RPMI7951 (cell line): ENCODE measurements at regions not wholly inside any gene's neighbourhood (a gene's known extent, or its start where the extent isn't known, plus 50 kb on each side); places are given as distances from the start of the nearest gene placed in this dataset.
"Not testable (repeated sequence)": the region's sequence is repeated elsewhere in the genome, so short reads cannot be mapped to it uniquely, and the experiment has no call there.

Experiments
- DNase-seq: peaks from one replicate; pipeline ENCODE4 v3.0.0-alpha.2; 2012; ENCODE audit warnings: low read depth

DNA sequence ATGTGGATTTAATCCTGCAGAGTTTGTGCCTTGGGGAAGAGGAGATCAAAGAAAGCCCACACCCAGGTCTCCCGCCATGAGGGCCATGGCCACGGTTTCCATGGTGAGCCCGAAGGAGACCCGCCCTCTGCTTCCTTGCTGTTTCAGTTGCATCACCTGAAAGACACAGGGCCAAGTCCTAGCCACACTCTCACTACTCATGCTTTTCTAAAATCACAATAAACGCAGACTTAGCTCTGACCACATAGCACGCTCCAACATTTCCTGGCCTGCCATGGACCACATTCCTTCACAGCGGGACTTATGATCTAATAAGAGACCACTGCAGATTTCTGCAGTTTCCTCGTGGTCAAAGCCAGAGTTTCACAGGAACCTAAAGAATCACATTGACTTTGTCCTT, 426.0 kb upstream of the NR3C2 start:
- DNase-seq: no peak

DNA sequence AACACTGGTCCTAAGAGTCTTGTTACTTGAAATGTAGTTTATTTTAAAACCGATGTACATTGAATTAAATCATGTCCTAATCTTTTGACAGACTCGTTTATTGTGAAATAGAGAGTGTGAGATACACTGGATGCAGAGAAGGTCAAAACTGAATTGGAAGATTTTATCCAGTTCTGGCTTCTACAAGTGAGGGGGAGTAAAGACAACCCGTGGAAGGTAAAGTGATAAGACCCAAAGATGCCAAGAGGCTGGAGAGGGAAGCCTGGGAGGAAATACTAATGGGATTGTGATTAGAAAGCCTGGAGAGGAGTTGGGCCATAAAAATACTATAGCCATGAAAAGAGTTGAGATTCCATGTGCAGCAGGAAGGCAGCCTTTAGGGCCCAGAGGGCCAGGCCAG, 424.5 kb upstream of the NR3C2 start:
- no peak for DNase-seq

GRCh38 chr4:148857973-148858534, 415.8 kb upstream of the NR3C2 start:
- no peak for DNase-seq

DNA sequence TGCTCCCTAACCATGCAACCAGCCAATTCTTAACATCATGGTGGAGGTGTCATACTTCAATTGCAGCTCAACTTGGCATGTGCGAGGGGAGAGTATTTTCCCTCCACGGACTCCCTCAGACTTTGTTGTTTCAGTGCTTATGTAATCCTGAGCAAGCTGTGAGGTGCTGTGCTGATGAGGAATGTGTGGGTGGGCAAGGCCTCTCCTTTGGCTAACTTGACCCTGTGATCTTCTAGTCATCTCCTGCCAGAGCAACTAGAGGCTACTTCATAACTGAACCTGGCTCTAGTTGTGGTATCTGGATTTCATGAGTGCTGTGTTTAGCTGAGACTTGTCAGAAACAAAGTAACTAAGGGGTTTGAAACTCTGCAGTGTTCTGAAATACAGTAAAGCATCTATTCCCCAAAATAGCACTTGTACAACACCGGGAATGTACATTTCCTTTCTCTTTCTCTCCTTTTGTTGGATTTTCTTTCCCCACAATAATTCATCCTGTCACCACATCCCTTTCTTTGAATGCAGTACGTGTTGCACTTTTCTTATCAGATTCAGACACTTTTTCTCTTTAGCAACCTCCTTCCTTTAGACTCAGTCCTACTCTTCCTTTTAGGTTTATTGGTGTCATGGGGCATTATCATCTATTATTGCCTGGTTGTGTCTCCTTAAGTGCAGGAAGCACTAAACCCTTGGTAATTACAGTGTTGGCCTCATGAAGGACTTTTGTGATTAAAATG, 415.2 kb upstream of the NR3C2 start:
- no peak for DNase-seq

GRCh38 chr4:148854203-148854602, 412.0 kb upstream of the NR3C2 start:
- no peak for DNase-seq

DNA sequence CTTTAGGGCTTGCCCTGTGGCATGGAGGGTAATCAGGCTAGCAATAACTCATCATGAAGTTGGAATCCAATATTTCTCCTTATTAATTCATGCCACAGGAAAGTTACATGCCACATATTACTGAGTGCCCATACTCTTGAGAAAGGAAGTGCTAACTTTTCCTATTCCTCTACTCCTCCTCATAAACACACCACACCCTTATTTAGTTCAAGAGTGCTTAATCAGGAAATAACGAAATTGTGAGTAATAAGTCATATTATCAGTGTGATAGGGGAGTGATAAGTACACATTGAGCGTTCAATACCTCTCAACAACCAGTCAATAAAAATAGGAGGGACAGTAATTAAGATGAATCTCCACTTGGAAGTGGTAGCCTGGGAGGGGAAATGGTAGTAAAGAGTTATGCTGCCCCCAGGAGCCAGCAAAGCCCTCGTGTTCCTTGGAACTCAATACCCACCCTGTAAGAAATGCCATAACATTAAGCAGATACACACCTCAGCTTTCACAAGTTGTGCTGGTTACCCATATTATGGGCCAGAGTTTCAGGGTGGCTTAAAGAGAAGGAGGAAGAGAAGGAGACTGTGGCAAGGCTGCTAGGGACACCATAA, 410.0 kb upstream of the NR3C2 start:
- no peak for DNase-seq

- DNase-seq: no peak
Observed at GRCh38 chr4:148850257-148850995, 408.2 kb upstream of the NR3C2 start.

GRCh38 chr4:148849581-148849980, 407.4 kb upstream of the NR3C2 start:
- DNase-seq: no peak

- DNase-seq: no peak
Observed at GRCh38 chr4:148847544-148848255, 405.5 kb upstream of the NR3C2 start.

GRCh38 chr4:148845609-148846008, 403.4 kb upstream of the NR3C2 start:
- DNase-seq: no peak

GRCh38 chr4:148843625-148844024, 401.4 kb upstream of the NR3C2 start:
- DNase-seq: no peak

- DNase-seq: no peak
Observed at GRCh38 chr4:148842843-148843242, 400.6 kb upstream of the NR3C2 start.

- DNase-seq: not testable (repeated sequence)
Observed at GRCh38 chr4:148837571-148837970, 395.4 kb upstream of the NR3C2 start.

DNA sequence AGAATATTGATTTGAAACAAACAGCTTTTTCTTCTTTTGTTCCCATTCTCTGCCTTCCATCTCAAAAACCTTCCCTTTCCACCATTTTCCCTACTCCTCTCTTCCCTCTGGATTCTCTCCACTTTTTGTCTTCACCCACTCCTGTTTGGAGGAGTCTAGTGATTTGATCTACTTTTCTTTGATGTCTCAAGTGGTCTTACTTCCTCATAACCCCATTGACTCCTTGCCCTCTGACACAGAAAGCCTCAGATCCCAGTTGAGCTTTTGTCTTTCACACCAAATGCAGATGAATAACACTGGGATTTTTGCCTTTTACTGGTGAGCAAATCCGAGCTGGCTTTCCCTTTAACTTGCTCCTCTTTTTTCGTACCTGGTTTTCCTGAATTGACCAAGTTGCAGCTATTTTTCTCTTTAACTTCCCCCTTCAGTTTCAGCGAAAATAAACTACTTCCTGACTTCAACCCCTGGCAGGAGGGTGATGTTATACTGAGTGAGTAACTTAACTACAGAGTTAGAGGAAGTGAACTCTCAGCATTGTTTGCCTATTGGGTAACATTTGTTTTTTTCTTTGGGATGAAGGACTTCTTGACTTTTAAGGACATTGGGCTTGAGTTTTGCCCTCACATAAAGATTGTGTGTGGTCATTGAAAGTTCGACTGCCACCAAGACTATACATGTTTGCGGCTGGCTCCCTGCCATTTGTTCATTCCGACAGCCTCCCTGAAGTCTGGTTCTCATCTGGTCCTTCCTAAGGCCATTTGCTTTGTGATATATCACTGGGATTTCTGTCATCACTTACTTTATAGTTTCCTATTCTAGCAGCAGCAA, 392.8 kb upstream of the NR3C2 start:
- DNase-seq: no peak

DNA sequence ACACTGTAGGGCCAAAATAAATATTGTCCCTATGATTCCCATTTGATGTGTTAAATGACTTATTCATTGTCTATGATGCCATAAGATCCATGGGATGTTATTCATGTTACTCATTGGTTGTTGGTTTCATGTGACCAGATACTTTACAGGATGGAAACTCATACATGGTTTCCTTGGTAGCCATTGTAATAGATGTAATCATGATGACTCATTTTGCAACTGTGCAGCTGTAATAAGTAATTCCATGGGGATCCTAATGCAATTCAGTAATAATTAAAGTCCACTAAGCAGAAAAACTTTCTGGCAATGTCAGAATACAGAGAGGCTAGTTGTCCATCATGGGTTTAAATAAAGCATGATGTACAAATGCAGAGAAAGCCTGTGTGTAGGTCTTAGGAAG, 389.7 kb upstream of the NR3C2 start:
- no peak for DNase-seq

DNA sequence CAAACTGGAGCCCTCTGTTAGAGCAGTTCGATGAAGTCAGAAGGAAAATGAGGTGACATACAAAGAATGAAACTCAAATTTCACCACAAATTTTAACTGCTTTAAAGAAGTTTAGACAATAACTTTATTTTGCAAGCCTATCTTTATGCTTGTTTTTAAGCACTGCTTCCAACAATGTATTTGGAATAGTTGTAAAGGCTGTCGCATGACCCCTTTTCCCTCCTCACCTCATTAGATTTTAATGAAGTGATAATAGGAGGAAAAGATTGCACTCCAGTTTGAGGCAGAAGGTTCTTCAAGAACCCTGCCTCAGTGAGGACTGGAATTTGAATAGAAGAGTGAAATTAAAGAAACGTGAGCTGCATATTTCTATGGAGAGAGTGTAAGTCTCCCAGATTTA, 386.1 kb upstream of the NR3C2 start:
- no peak for DNase-seq

DNA sequence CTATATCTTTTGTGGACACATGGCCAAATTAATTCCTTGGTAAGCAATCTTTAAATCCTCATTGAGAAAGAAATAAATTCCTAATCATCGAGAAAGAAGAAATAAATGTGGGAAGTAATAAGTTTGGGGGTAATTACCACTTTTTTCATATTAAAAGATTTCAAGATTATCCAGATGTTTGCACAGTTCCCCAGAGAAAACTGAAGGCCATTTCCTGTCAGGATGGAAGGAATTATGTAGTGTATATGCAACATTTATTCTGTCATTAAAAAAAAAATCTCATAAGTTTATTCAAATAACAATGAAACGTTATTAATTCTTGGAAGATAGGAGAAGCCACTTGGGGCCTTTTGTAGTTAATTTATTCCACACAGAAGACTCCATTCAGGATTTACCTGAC, 385.6 kb upstream of the NR3C2 start:
- no peak for DNase-seq

DNA sequence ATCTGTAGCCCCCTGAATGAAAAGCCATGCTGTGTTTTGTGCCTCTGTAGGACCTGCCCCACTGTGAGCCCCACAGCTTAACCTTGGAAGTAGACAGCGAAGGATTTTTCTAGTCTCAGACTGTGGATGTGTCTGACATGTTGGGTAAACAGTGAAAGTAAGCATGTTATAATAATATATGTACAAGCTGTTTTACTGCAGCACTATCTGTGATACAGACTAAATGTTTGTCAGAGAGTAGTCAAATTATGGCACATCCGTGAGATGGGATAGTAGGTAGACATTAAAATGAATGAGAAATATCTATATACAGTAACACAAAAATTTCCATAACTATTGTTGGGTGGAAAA, 381.2 kb upstream of the NR3C2 start:
- DNase-seq: no peak

DNA sequence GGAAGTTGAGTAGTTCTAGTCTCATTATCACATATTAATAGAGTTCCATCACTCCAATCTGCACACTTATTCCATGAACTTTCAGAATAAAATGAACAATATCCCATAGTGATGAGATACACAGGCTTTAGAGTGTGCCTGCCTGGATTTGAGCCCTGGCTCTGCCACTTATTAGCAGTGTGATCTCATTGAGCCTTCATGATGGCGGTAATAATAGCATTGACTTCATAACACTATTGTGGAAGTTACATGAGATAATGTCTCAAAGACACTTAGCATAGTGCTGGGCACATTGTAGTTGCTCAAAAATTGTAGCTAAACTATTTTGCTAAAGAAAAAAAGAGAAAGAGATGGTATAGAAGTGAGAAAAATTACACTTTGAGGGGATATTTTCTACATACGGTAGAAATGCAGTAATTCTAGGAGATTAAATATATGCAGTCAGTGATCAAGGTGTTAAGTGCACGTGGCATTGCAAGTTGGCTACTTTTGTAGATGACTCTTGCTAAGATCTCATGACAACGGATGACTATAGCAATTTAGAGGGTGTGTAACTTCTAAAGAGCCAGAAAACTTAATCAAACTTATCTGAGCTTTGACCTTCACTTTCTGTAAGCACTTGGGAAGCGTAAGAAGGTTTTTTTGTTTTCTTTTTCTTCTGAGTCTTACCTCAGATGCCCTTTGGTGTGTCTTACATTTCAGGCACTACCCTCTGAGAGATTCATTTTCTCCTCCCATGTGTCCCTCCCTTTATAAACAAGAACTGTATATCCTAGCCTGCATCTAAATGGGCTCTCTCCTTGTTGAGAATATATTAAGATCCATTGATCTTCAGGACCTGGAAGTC, 380.6 kb upstream of the NR3C2 start:
- no peak for DNase-seq

- DNase-seq: no peak
Observed at GRCh38 chr4:148814030-148814429, 371.8 kb upstream of the NR3C2 start.
